GM13976 (cell line): ENCODE measurements at regions not wholly inside any gene's neighbourhood (a gene's known extent, or its start where the extent isn't known, plus 50 kb on each side); places are given as distances from the start of the nearest gene placed in this dataset.

Experiments
- DNase-seq: peaks from one replicate; pipeline ENCODE4 v3.0.0; 2012; ENCODE audit warnings: low spot score
- CTCF ChIP-seq: IDR thresholded peaks from 2 replicates; pipeline ENCODE4 v1.5.1; 2012; ENCODE audit warnings: borderline replicate concordance, mild to moderate bottlenecking; ENCODE audit not compliant: insufficient read depth; ENCODE audit errors: extremely low read depth, missing control alignments, control extremely low read depth
- in situ Hi-C: fragments of 300-500 bp; cut with MboI; formaldehyde crosslinking; loops from one replicate; pipeline ENCODE4 v1.12.0; 2022; ENCODE audit warnings: low sequenced_read_pairs, mixed read lengths, inconsistent platforms; ENCODE audit not compliant: unreplicated experiment

DNA sequence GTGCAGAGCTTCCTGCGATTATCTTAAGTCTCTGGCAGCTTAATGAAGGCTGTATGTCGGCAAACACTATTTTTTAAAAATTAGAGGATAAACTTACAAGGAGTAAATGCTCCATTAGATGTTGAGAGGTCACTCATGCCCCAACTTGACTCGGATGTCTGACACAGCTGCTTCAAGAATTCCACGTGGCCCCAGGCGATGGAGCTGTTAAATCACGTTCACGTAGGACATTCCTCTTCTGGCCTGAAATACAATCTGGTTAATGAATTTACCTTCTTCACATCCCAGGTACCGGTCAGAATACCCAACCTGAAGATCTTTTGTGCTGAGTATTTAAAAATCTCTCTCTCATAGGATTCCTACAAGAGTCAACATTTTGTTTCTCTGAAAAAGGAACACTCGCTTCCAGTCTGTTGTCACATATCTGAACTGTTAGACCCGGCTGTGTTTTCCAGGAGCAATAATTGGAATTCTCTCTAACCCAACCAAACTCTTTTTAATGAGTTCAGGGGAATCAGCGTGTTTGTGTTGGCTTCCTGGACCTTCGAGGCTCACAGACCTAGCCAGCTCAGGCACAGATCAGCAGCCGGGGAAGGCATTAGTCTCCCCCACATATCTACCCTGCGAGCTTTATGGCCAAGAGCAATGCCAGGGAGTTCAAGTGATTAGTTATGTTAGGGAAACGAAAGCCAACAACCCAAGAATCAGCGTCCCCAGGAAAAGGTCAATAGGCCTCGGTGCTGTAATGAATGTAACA is 284.9 kb downstream of the FGFR2 start:
- in situ Hi-C loops = no loop called here
- DNase-seq = no peak
- TF ChIP-seq CTCF = no peak

GRCh38 chr10:121316432-121316831 is 281.8 kb downstream of the FGFR2 start:
- no peak for DNase-seq
- no peak for TF ChIP-seq CTCF
- in situ Hi-C loops = no loop called here

- in situ Hi-C loops = no loop called here
- no peak for TF ChIP-seq CTCF
- DNase-seq = no peak
These were observed 280.9 kb downstream of the FGFR2 start for GRCh38 chr10:121317374-121317773.

DNA sequence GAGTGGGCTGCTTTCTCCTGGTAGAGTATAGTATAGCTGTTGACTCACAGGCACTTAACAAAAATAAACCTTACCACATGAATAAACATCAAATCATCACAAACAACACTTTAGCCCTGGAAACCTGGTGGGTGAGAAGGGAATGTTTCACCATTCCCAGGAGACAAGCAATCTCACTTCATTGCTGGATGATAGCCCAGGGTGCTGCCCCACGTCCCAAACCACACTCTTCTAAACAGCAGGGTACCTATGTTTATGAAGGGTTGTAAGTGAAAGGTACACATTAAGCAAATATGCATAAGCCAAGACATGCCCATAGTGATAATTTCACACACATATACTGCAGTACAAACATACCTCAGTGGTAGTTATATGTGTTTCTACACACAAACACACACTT is 276.2 kb downstream of the FGFR2 start:
- in situ Hi-C loops = no loop called here
- no peak for DNase-seq
- TF ChIP-seq CTCF = no peak

DNA sequence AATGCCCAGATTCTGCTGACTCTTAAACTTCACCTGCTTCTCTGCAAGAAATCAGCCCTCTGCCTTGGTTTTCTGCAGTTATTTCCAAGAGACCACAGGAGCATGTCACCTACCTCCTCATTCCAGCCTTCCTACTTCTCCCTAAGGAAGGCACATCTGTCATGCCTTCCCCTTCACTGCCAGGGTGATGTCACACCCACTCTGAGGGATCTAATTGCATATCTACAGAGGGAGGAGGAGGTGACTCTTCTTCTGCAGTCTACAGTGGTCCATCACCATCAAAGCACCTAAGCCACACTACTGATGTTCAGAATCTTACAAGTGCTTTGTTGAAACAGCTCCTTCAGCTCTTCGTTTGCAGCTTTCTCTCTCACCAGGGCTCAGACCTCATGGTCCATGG is 275.5 kb downstream of the FGFR2 start:
- no peak for DNase-seq
- in situ Hi-C loops = no loop called here
- TF ChIP-seq CTCF = no peak

- in situ Hi-C loops = no loop called here
- DNase-seq = no peak
These were observed 274.8 kb downstream of the FGFR2 start for GRCh38 chr10:121323443-121323842.

More at GRCh38 chr10:121323443-121323842, 274.8 kb downstream of the FGFR2 start:
- TF ChIP-seq CTCF = no peak
